IMR-90 (cell line): ENCODE measurements at regions not wholly inside any gene's neighbourhood (a gene's known extent, or its start where the extent isn't known, plus 50 kb on each side); places are given as distances from the start of the nearest gene placed in this dataset.

ENCODE experiments used
- ATAC-seq: fragments of 200-7000 bp; cut with Tn5 transposase; 2 replicates; pipeline ENCODE4 v1.9.1; 2020; ENCODE audit warnings: low read depth, mild to moderate bottlenecking, moderate library complexity
- BruUV-seq: library from RNA; stranded (reverse); fragments of 400-500 nt; replicated peaks from 2 replicates; lab custom pipeline; 2021; lab: Mats Ljungman, UMichigan
- CTCF ChIA-PET: fragments of 300-600 bp; formaldehyde crosslinking; extraction: SDS; loops from one replicate; lab custom pipeline; 2021; ENCODE audit warnings: antibody characterized with exemption; lab: Yijun Ruan, JAX
- POLR2A ChIA-PET: fragments of 300-600 bp; sonication (Branson Sonifier 250); formaldehyde crosslinking; loops from one replicate; lab custom pipeline; 2022; ENCODE audit warnings: antibody characterized with exemption; ENCODE audit not compliant: unreplicated experiment; lab: Charles Lee
- DNase-seq: peaks from one replicate; pipeline ENCODE4 v3.0.0; 2013
- H2AFZ ChIP-seq: replicated peaks from 2 replicates; pipeline ENCODE3; 2013; ENCODE audit warnings: low read length, mild to moderate bottlenecking; ENCODE audit not compliant: poor library complexity
- H2AK5ac ChIP-seq: 2 replicates; pipeline ENCODE4 v1.6.1; 2013; ENCODE audit warnings: low read depth, low read length, inconsistent platforms
- H2AK9ac ChIP-seq: replicated peaks from 2 replicates; pipeline ENCODE3; 2013; ENCODE audit warnings: mild to moderate bottlenecking, low read depth, low read length, moderate library complexity; ENCODE audit not compliant: poor library complexity
- H2BK120ac ChIP-seq: 2 replicates; pipeline ENCODE4 v1.6.1; 2013; ENCODE audit warnings: low read depth, low read length, inconsistent platforms
- H2BK15ac ChIP-seq: 3 replicates; pipeline ENCODE4 v1.6.1; 2013; ENCODE audit warnings: low read depth, low read length, inconsistent platforms
- H2BK20ac ChIP-seq: 2 replicates; pipeline ENCODE4 v1.6.1; 2013; ENCODE audit warnings: low read depth, mild to moderate bottlenecking, inconsistent platforms, low read length, moderate library complexity
- H2BK5ac ChIP-seq: 2 replicates; pipeline ENCODE4 v1.6.1; 2013; ENCODE audit warnings: mild to moderate bottlenecking, low read depth, low read length, inconsistent platforms; ENCODE audit not compliant: poor library complexity, severe bottlenecking
- H3K14ac ChIP-seq: replicated peaks from 2 replicates; pipeline ENCODE4 v1.6.1; 2013; ENCODE audit warnings: low read depth, low read length, inconsistent platforms
- H3K18ac ChIP-seq: 2 replicates; pipeline ENCODE4 v1.6.1; 2013; ENCODE audit warnings: low read depth, low read length, control low read depth
- H3K23ac ChIP-seq: 2 replicates; pipeline ENCODE4 v1.6.1; 2013; ENCODE audit warnings: low read depth, low read length, inconsistent platforms
- H3K27ac ChIP-seq: 2 replicates; pipeline ENCODE4 v1.5.1; 2013; ENCODE audit warnings: mild to moderate bottlenecking, control low read depth, low read length; ENCODE audit not compliant: insufficient read depth
- H3K27me3 ChIP-seq: 2 replicates; pipeline ENCODE4 v1.6.1; 2013; ENCODE audit warnings: low read length; ENCODE audit not compliant: control insufficient read depth, insufficient read depth
- H3K36me3 ChIP-seq: 2 replicates; pipeline ENCODE4 v1.6.1; 2013; ENCODE audit warnings: low read length, mixed read lengths; ENCODE audit not compliant: control insufficient read depth, insufficient read depth
- H3K4ac ChIP-seq: 2 replicates; pipeline ENCODE4 v1.6.1; 2013; ENCODE audit warnings: low read depth, low read length, inconsistent platforms
- H3K4me1 ChIP-seq: 2 replicates; pipeline ENCODE4 v1.6.1; 2013; ENCODE audit warnings: low read length, mixed read lengths; ENCODE audit not compliant: control insufficient read depth, insufficient read depth
- H3K4me2 ChIP-seq: 2 replicates; pipeline ENCODE4 v1.6.1; 2013; ENCODE audit warnings: low read depth, mild to moderate bottlenecking, control low read depth, low read length, moderate library complexity
- H3K4me3 ChIP-seq: 2 replicates; pipeline ENCODE4 v1.5.1; 2013; ENCODE audit warnings: low read depth, mild to moderate bottlenecking, control low read depth, low read length, moderate library complexity; ENCODE audit not compliant: insufficient read depth
- H3K56ac ChIP-seq: 2 replicates; pipeline ENCODE4 v1.6.1; 2013; ENCODE audit warnings: low read length, inconsistent platforms; ENCODE audit not compliant: insufficient read depth; ENCODE audit errors: extremely low read depth
- H3K79me1 ChIP-seq, 2 experiments: 2 replicates each; pipeline ENCODE4 v1.6.1; 2013; ENCODE audit warnings: low read length in 2 of 2, inconsistent platforms in 1 of 2, low read depth in 1 of 2
- H3K9ac ChIP-seq: 2 replicates; pipeline ENCODE4 v1.6.1; 2013; ENCODE audit warnings: low read depth, low read length, control low read depth
- H3K9me1 ChIP-seq: 2 replicates; pipeline ENCODE4 v1.6.1; 2013; ENCODE audit warnings: low read length, inconsistent platforms; ENCODE audit not compliant: insufficient read depth
- H3K9me3 ChIP-seq: 2 replicates; pipeline ENCODE4 v1.6.1; 2013; ENCODE audit warnings: low read length; ENCODE audit not compliant: control insufficient read depth, insufficient read depth
- H4K20me1 ChIP-seq: 2 replicates; pipeline ENCODE4 v1.6.1; 2013; ENCODE audit warnings: low read length, inconsistent platforms; ENCODE audit not compliant: insufficient read depth
- H4K5ac ChIP-seq: 2 replicates; pipeline ENCODE4 v1.6.1; 2013; ENCODE audit warnings: mild to moderate bottlenecking, low read depth, low read length, control low read depth
- H4K8ac ChIP-seq, 2 experiments: 2 replicates each; pipeline ENCODE4 v1.6.1; 2013; ENCODE audit warnings: low read depth in 2 of 2, low read length in 2 of 2, control low read depth in 1 of 2, inconsistent platforms in 1 of 2
- H4K91ac ChIP-seq: 2 replicates; pipeline ENCODE4 v1.6.1; 2013; ENCODE audit warnings: low read depth, low read length, inconsistent platforms; ENCODE audit not compliant: insufficient read depth
- BHLHE40 ChIP-seq: fragments of 150-350 bp; IDR thresholded peaks from 2 replicates; pipeline ENCODE4 v1.6.1; 2016; ENCODE audit warnings: mild to moderate bottlenecking, low read depth, low read length
- RAD21 ChIP-seq: IDR thresholded peaks from 2 replicates; pipeline ENCODE4 v1.6.1; 2012; ENCODE audit warnings: low read length, improper control_type of control experiment
- WGBS, 2 experiments: methylation state at CpG; one replicate each; pipeline versions ENCODE4 v1.1.5 to v1.1.7; 2013; ENCODE audit warnings: missing lambda C conversion rate in 2 of 2; ENCODE audit not compliant: insufficient read length in 1 of 2; ENCODE audit errors: extremely low coverage in 2 of 2; 5-methylcytosine and 5-hydroxymethylcytosine counted together
- dilution Hi-C: fragments of 300-500 bp; cut with HindIII; formaldehyde crosslinking; loops from one replicate; pipeline ENCODE4 v1.14.3; 2018; ENCODE audit warnings: low sequenced_read_pairs; ENCODE audit not compliant: unreplicated experiment
- in situ Hi-C: fragments of 300-500 bp; cut with MboI; formaldehyde crosslinking; loops from 3 replicates; pipeline ENCODE4 v1.14.3; 2019; ENCODE audit warnings: low sequenced_read_pairs, inconsistent platforms, mixed read lengths
- intact Hi-C: fragments of 100-400 bp; cut with micrococcal nuclease; formaldehyde crosslinking; loops from 2 replicates; pipeline ENCODE4 v1.10.0; 2022

- H2BK5ac ChIP-seq, result no peak overlapping the region
- in situ Hi-C loops, result no loop called here
- DNase-seq (no peak), ATAC-seq (no peak)
- H2AFZ ChIP-seq, result no peak overlapping the region
- no peak overlapping the region for H2BK20ac ChIP-seq
- H2AK9ac ChIP-seq, result no peak overlapping the region
- no peak overlapping the region for H3K14ac ChIP-seq
- H3K27me3 ChIP-seq, result no peaks in the 10 kb centered on the region
- no peak overlapping the region for H3K9ac ChIP-seq
- no peak overlapping the region for H4K5ac ChIP-seq
- H2BK15ac ChIP-seq, result no peak overlapping the region
- no peak overlapping the region for H2BK120ac ChIP-seq
- no peaks in the 10 kb centered on the region for H3K9me3 ChIP-seq
- TF ChIP-seq BHLHE40 (no peak), RAD21 (no peak)
- H2AK5ac ChIP-seq, result no peak overlapping the region
- dilution Hi-C loops, result no loop called here
- no peaks in the 10 kb centered on the region for H3K4me1 ChIP-seq
- no peak overlapping the region for H3K23ac ChIP-seq
- no peaks in the 10 kb centered on the region for H3K9me1 ChIP-seq
- intact Hi-C loops, result no loop called here
- H3K56ac ChIP-seq, result no peak overlapping the region
- no TSS peak for BruUV-seq
- H3K4me2 ChIP-seq, result no peak overlapping the region
- ChIA-PET POLR2A (no interaction called here), CTCF (no interaction called here)
- H3K36me3 ChIP-seq, result no peaks in the 10 kb centered on the region
- no peak overlapping the region for H4K91ac ChIP-seq
- no CpG with 5 or more reads among the region's 7 CpGs for WGBS, 2 experiments
- H4K8ac ChIP-seq, result no peak overlapping the region
- H3K79me1 ChIP-seq, result no peaks in the 10 kb centered on the region
- H3K18ac ChIP-seq, result no peak overlapping the region
- H4K20me1 ChIP-seq, result no peaks in the 10 kb centered on the region
- H3K27ac ChIP-seq, result no peak overlapping the region
- no peak overlapping the region for H3K4ac ChIP-seq
- H3K4me3 ChIP-seq, result no peak overlapping the region
Observed at GRCh38 chr9:90521811-90522570, 120.6 kb downstream of the DIRAS2 start.
